Tibial nerve (tissue), 4 donors: ENCODE measurements at regions not wholly inside any gene's neighbourhood (a gene's known extent, or its start where the extent isn't known, plus 50 kb on each side); places are given as distances from the start of the nearest gene placed in this dataset.

Experiments
- DNase-seq, 2 donors: peaks; one replicate each; pipeline ENCODE4 v3.0.0-alpha.2; 2019; ENCODE audit warnings: low spot score in 2 of 2
- H3K27ac ChIP-seq, 4 donors: fragments of 200-600 bp; sonication (generic) in 3 of 4; one replicate each; pipeline ENCODE4 v1.5.1; 2017 to 2019; ENCODE audit warnings: mild to moderate bottlenecking in 1 of 4
- H3K27me3 ChIP-seq, 2 donors: fragments of 200-600 bp; sonication (generic) in 1 of 2; one replicate each; pipeline versions ENCODE4 v1.5.1 to v1.6.0; 2017 to 2019
- H3K36me3 ChIP-seq, 3 donors: fragments of 200-600 bp; sonication (generic); one replicate each; pipeline ENCODE4 v1.5.1; 2018 to 2019
- H3K4me1 ChIP-seq, 4 donors: fragments of 200-600 bp; sonication (generic) in 3 of 4; one replicate each; pipeline ENCODE4 v1.5.1; 2017 to 2019
- H3K4me3 ChIP-seq, 4 donors: fragments of 200-600 bp; sonication (generic) in 3 of 4; one replicate each; pipeline ENCODE4 v1.5.1; 2017 to 2019; ENCODE audit warnings: mild to moderate bottlenecking in 1 of 4, moderate library complexity in 1 of 4
- H3K9me3 ChIP-seq, 4 donors: fragments of 200-600 bp; sonication (generic) in 3 of 4; one replicate each; pipeline ENCODE4 v1.5.1; 2017 to 2019
- EP300 ChIP-seq, 2 donors: sonication (generic); formaldehyde crosslinking; IDR thresholded peaks; one replicate each; pipeline ENCODE4 v1.6.1; 2017; ENCODE audit warnings: antibody characterized with exemption in 2 of 2, mild to moderate bottlenecking in 1 of 2
- POLR2A ChIP-seq, 2 donors: fragments of 450-650 bp; IDR thresholded peaks; one replicate each; pipeline ENCODE4 v1.6.1; 2017; ENCODE audit warnings: antibody characterized with exemption in 2 of 2, mild to moderate bottlenecking in 2 of 2, moderate library complexity in 2 of 2
- WGBS, 2 donors: methylation state at CpG; one replicate each; pipeline ENCODE4 v1.1.5; 2018; 5-methylcytosine and 5-hydroxymethylcytosine counted together
- TF ChIP-seq, protein P1 (sequence below), 5 experiments: fragments of 200-600 bp in 3 of 5; fragments of 450-650 bp in 2 of 5; sonication (generic) in 3 of 5; IDR thresholded peaks; one replicate each; pipeline ENCODE4 v1.5.1; 2016 to 2019; ENCODE audit warnings: antibody characterized with exemption in 5 of 5, mild to moderate bottlenecking in 3 of 5, moderate library complexity in 2 of 5

DNA sequence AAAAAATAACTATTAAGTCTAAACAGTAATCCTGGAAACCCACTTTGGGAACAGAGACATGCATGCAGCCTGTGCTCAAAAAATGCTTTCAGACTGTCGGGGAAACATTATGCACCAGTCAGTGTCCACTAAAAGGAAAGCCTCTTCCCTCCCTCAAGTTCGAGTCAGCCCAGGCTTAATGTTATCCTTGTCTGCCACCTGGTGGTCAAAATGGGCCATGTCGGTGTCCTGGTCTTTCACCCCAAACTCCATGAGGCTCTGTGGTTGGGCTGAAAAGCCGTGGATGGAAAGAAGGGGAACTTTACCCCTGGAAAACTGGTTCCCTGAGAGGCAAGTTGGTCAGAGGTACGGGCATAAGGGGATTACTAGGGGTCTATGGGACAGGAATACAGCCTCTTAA lies 88.4 kb upstream of the ZNF492 start:
- Histone ChIP-seq H3K4me3 (no peak overlapping the region), H3K27me3 (no peaks in the 10 kb centered on the region), H3K27ac (no peak overlapping the region), H3K36me3 (no peaks in the 10 kb centered on the region), H3K9me3 (peaks cover 0 to 55% (median 0%) of the 10 kb centered on the region in 4 donors), H3K4me1 (no peaks in the 10 kb centered on the region)
- TF ChIP-seq EP300 (IDR thresholded peaks at IDR 0.05): no peak
- TF ChIP-seq, protein P1, sequence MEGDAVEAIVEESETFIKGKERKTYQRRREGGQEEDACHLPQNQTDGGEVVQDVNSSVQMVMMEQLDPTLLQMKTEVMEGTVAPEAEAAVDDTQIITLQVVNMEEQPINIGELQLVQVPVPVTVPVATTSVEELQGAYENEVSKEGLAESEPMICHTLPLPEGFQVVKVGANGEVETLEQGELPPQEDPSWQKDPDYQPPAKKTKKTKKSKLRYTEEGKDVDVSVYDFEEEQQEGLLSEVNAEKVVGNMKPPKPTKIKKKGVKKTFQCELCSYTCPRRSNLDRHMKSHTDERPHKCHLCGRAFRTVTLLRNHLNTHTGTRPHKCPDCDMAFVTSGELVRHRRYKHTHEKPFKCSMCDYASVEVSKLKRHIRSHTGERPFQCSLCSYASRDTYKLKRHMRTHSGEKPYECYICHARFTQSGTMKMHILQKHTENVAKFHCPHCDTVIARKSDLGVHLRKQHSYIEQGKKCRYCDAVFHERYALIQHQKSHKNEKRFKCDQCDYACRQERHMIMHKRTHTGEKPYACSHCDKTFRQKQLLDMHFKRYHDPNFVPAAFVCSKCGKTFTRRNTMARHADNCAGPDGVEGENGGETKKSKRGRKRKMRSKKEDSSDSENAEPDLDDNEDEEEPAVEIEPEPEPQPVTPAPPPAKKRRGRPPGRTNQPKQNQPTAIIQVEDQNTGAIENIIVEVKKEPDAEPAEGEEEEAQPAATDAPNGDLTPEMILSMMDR (IDR thresholded peaks at IDR 0.05): peak; percentile 9 to 67 (median 43)
- WGBS, 2 donors: 9 to 18% methylated on average over 5 of the region's 5 CpGs
- DNase-seq: peak in 1 of 2 donors; percentile 57

DNA sequence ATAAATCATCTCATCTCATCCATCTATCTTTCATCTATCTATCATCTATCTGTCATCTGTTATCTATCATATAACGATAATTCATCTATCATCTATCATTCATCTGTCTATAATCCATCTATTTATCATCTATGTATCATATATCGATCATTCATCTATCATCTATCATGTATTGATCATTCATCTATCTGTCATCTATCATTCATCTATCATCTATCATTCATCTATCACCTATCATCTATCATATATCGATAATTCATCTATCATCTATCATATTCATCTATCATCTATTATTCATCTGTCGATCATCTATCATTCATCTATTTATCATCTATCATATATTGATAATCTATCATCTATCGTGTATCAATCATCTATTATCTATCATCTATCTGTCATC lies 100.4 kb upstream of the ZNF492 start:
- DNase-seq: no peak
- Histone ChIP-seq H3K36me3 (no peaks in the 10 kb centered on the region), H3K9me3 (peaks cover 0 to 9% (median 0%) of the 10 kb centered on the region in 4 donors), H3K27ac (no peak overlapping the region), H3K4me1 (no peaks in the 10 kb centered on the region), H3K4me3 (no peak overlapping the region), H3K27me3 (no peaks in the 10 kb centered on the region)
- WGBS, 2 donors: 84 to 86% methylated on average over 5 of the region's 5 CpGs
- TF ChIP-seq, protein P1 (IDR thresholded peaks at IDR 0.05): no peak
- no peak for TF ChIP-seq POLR2A (IDR thresholded peaks at IDR 0.05)

DNA sequence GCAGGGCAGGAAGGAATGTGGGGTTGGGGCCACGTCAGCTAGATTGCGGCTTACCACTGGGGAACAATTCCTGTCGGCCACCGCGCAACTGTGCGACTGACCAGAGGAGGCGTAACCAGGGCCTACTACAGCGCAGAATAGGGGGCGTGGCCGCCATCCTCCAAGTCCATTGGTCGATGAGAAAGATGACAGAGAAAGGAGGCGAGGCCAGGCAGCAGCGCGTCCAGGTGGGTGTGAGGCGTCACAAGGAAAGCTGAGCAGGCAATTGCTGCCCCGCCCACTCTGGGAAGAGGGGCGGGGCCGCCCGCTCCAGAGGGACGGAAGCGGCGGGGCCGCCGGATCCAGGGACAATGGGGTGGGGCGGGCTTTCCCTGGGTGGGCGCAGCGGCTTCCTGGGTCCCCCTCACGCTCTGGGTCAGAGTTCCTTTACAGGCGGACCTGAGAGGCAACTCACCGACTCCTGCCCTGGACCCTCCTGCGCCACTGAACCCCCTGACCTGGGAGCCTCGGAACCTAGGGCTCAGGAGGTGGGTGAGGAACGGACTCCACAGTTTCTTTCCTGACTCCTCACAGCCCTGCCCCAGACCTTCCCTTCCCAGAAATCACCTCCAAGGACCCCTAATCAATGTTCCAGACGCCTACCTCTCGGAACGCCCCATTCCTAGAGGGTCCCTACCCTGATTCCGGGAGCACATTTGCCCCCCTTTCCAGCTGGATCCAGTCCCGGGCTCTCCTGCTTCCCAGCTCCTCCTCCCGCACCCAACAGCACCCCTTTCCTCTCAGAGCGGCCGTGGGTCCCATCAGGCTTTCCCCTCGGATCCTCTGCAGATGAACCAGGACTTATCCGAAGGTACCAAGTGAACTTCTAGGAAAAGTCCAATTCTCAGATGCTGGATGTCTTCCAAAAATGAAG lies 101.5 kb upstream of the ZNF492 start:
- WGBS, 2 donors: 2 to 13% methylated on average over 31 to 43 of the region's 43 CpGs
- DNase-seq: peak; percentile 15 to 30
- TF ChIP-seq EP300 (IDR thresholded peaks at IDR 0.05): peak in 1 of 2 donors; percentile 62
- TF ChIP-seq, protein P1 (IDR thresholded peaks at IDR 0.05): no peak
- peak in 1 of 2 donors; percentile 70 for TF ChIP-seq POLR2A (IDR thresholded peaks at IDR 0.05)

DNA sequence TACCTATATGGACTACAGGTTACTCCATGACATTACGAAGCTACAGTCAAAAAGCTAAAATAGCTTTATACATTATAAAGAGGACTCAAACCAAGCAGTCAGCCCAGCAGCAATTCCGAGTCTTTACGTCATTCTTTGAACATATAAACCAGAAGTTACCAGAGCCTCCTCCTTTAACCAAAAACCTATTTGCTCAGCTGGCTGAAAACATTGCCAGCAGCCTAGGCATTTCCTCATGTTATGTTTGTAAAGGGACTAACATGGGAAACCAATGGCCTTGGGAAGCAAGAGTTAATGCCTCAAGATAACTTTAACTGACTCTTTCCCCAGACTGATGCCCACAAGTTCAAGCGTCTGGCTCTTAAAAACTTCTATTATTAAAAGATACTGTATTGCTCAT lies 104.1 kb upstream of the ZNF492 start:
- WGBS, 2 donors: 83 to 87% methylated on average over 4 of the region's 4 CpGs

More for the DNA sequence above, 101.5 kb upstream of the ZNF492 start:
- Histone ChIP-seq H3K4me3 (peak overlapping the region in 3 of 4 donors; percentile 11 to 42 (median 29)), H3K4me1 (no peaks in the 10 kb centered on the region), H3K27me3 (no peaks in the 10 kb centered on the region), H3K36me3 (no peaks in the 10 kb centered on the region), H3K27ac (peak overlapping the region in 1 of 4 donors; percentile 62), H3K9me3 (peaks cover 0 to 9% (median 0%) of the 10 kb centered on the region in 4 donors)

More for the DNA sequence above, 104.1 kb upstream of the ZNF492 start:
- no peak overlapping the region for H3K27ac ChIP-seq
- H3K4me3 ChIP-seq: no peak overlapping the region
- no peak for TF ChIP-seq EP300 (IDR thresholded peaks at IDR 0.05)
- no peak for TF ChIP-seq POLR2A (IDR thresholded peaks at IDR 0.05)
- TF ChIP-seq, protein P1 (IDR thresholded peaks at IDR 0.05): no peak
- H3K9me3 ChIP-seq: peaks cover 0 to 9% (median 0%) of the 10 kb centered on the region in 4 donors
- no peaks in the 10 kb centered on the region for H3K36me3 ChIP-seq
- DNase-seq: no peak
- no peaks in the 10 kb centered on the region for H3K4me1 ChIP-seq
- H3K27me3 ChIP-seq: no peaks in the 10 kb centered on the region
